ENCODE measurements at regions not wholly inside any gene's neighbourhood (a gene's known extent, or its start where the extent isn't known, plus 50 kb on each side); places are given as distances from the start of the nearest gene placed in this dataset.

DNA sequence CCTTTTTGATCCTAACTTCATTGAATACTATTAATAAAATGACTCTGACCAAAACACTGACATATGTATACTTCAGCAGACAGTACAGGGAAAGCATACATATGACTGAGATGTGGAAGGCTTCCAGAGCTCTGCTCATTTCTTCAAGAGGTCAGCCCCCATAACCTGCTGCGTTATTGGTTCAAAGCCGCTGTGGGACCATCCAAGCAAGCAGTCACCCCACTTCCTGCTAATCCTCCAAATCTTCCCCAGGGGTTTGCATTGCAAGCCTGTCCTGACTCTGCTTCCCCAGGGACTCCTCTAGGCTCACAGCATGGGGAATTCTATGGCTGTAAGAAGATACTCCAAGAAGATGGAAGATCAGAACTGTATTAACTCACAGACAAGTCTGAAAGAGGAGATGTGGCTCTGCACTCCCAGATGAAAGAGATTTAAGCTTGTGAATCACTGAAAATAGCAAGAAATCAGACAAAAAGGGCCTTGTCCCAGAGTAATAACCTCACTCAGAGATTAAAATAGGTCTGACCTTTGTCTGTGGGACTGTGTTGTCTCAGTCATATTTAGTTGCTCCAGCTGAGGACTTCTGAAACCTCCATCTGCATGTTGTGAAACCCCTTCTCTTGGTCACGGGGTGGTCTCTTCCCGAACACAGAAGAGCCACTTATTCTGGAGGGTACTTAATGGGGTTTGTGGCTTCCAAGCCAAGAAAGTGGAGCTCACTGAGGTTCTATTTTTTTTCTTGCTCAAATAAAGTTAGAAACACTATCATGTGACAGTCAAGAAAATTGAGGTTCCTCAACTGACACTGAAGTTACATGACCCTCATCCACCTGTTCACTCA is 101.5 kb upstream of the MARCKS start:
- no peaks in the 10 kb centered on the region for H3F3A ChIP-seq (ENCODE audit: insufficient read depth, low read length)
- H2AFZ ChIP-seq (ENCODE audit: low read length) = no peak overlapping the region
- H3K4me1 ChIP-seq (ENCODE audit: insufficient read depth, low read length, severe bottlenecking) = peaks cover 3% of the 10 kb centered on the region
- no peak overlapping the region for H3K4me3 ChIP-seq (ENCODE audit: low read depth, low read length, poor library complexity, severe bottlenecking)
- TF ChIP-seq CTCF (IDR thresholded peaks at IDR 0.05; ENCODE audit: low read length) = no peak
- no peak for TF ChIP-seq EZH2 (IDR thresholded peaks at IDR 0.05; ENCODE audit: borderline replicate concordance, low read length)
- no peaks in the 10 kb centered on the region for H3K79me2 ChIP-seq (ENCODE audit: insufficient read depth, low read length)
- H3K27me3 ChIP-seq (ENCODE audit: insufficient read depth, low read length) = no peaks in the 10 kb centered on the region
- H3K36me3 ChIP-seq (ENCODE audit: insufficient read depth, low read length) = no peaks in the 10 kb centered on the region
- no peak overlapping the region for H3K4me2 ChIP-seq (ENCODE audit: low read length)
- H3K9me3 ChIP-seq (ENCODE audit: low read length) = no peaks in the 10 kb centered on the region
- H3K9ac ChIP-seq (ENCODE audit: low read length) = no peak overlapping the region
- no peaks in the 10 kb centered on the region for H3K9me2 ChIP-seq (ENCODE audit: low read depth, low read length)
- no peaks in the 10 kb centered on the region for H4K20me1 ChIP-seq (ENCODE audit: insufficient read depth, low read length)
- H3K27ac ChIP-seq (ENCODE audit: low read depth, low read length, poor library complexity, severe bottlenecking) = no peak overlapping the region

DNA sequence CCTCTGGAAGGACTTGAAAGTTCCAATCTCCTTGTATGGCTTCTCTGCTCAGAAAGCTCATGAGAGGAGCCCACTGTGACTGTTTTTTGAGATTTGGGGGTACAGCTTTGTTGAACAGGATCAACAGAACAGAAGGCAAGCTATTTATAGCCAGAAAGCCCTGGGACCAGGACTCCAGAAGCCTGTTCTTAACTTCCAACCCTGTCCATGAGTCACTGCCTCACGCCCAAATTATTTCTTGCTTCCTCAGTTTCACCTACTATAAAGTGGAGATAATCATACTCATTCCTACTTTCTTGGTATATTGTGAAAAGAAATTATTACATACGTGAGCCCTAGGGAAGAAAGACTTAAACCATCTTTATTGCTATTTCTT is 100.9 kb upstream of the MARCKS start:
- Histone ChIP-seq H4K20me1 (ENCODE audit: insufficient read depth, low read length) (no peaks in the 10 kb centered on the region), H3K9me2 (ENCODE audit: low read depth, low read length) (no peaks in the 10 kb centered on the region), H3K27me3 (ENCODE audit: insufficient read depth, low read length) (no peaks in the 10 kb centered on the region), H3K79me2 (ENCODE audit: insufficient read depth, low read length) (no peaks in the 10 kb centered on the region), H3K9me3 (ENCODE audit: low read length) (no peaks in the 10 kb centered on the region), H3K9ac (ENCODE audit: low read length) (no peak overlapping the region), H3K36me3 (ENCODE audit: insufficient read depth, low read length) (no peaks in the 10 kb centered on the region), H3K4me3 (ENCODE audit: low read depth, low read length, poor library complexity, severe bottlenecking) (no peak overlapping the region), H3F3A (ENCODE audit: insufficient read depth, low read length) (no peaks in the 10 kb centered on the region), H3K4me2 (ENCODE audit: low read length) (no peak overlapping the region), H3K27ac (ENCODE audit: low read depth, low read length, poor library complexity, severe bottlenecking) (no peak overlapping the region), H3K4me1 (ENCODE audit: insufficient read depth, low read length, severe bottlenecking) (peaks cover 3% of the 10 kb centered on the region), H2AFZ (ENCODE audit: low read length) (no peak overlapping the region)
- TF ChIP-seq CTCF (IDR thresholded peaks at IDR 0.05; ENCODE audit: low read length) = no peak
- TF ChIP-seq EZH2 (IDR thresholded peaks at IDR 0.05; ENCODE audit: borderline replicate concordance, low read length) = no peak

GRCh38 chr6:113758214-113758613 is 98.9 kb upstream of the MARCKS start:
- Histone ChIP-seq H2AFZ (ENCODE audit: low read length) (0 out of 2 replicates have a peak overlapping the region, but pooled peaks have one; percentile 7), H3K9me3 (ENCODE audit: low read length) (no peaks in the 10 kb centered on the region), H3K27me3 (ENCODE audit: insufficient read depth, low read length) (no peaks in the 10 kb centered on the region), H3K27ac (ENCODE audit: low read depth, low read length, poor library complexity, severe bottlenecking) (no peak overlapping the region), H3K4me3 (ENCODE audit: low read depth, low read length, poor library complexity, severe bottlenecking) (no peak overlapping the region), H3K79me2 (ENCODE audit: insufficient read depth, low read length) (no peaks in the 10 kb centered on the region), H3K9ac (ENCODE audit: low read length) (no peak overlapping the region), H4K20me1 (ENCODE audit: insufficient read depth, low read length) (no peaks in the 10 kb centered on the region), H3K4me1 (ENCODE audit: insufficient read depth, low read length, severe bottlenecking) (peaks cover 17% of the 10 kb centered on the region), H3K36me3 (ENCODE audit: insufficient read depth, low read length) (no peaks in the 10 kb centered on the region), H3K9me2 (ENCODE audit: low read depth, low read length) (no peaks in the 10 kb centered on the region), H3F3A (ENCODE audit: insufficient read depth, low read length) (no peaks in the 10 kb centered on the region), H3K4me2 (ENCODE audit: low read length) (no peak overlapping the region)
- TF ChIP-seq CTCF (IDR thresholded peaks at IDR 0.05; ENCODE audit: low read length) (no peak), EZH2 (IDR thresholded peaks at IDR 0.05; ENCODE audit: borderline replicate concordance, low read length) (no peak)
